Endodermal cell (in vitro differentiated cells): ENCODE measurements at regions not wholly inside any gene's neighbourhood (a gene's known extent, or its start where the extent isn't known, plus 50 kb on each side); places are given as distances from the start of the nearest gene placed in this dataset.
A peak's percentile ranks its signal among the peaks of the same experiment; 100 is the strongest.

Experiments
- DNase-seq: peaks from one replicate; pipeline ENCODE4 v3.0.0-alpha.2; 2017
- H3K27ac ChIP-seq: 2 replicates; pipeline ENCODE4 v1.5.1; 2013; ENCODE audit warnings: mild to moderate bottlenecking, low read depth, low read length, moderate library complexity
- H3K27me3 ChIP-seq: 2 replicates; pipeline ENCODE4 v1.6.1; 2013; ENCODE audit warnings: mild to moderate bottlenecking, low read length, moderate library complexity; ENCODE audit not compliant: insufficient read depth, control insufficient read depth, poor library complexity, severe bottlenecking
- H3K36me3 ChIP-seq: 2 replicates; pipeline ENCODE4 v1.7.0; 2013; ENCODE audit warnings: mild to moderate bottlenecking, low read length, moderate library complexity; ENCODE audit not compliant: control insufficient read depth, insufficient read depth
- H3K4me1 ChIP-seq: one replicate; pipeline ENCODE4 v1.7.0; 2013; ENCODE audit warnings: low read length; ENCODE audit not compliant: control insufficient read depth, insufficient read depth
- H3K4me3 ChIP-seq: 2 replicates; pipeline ENCODE4 v1.5.1; 2013; ENCODE audit warnings: mild to moderate bottlenecking, low read length, moderate library complexity
- H3K9ac ChIP-seq: 2 replicates; pipeline ENCODE4 v1.6.1; 2013; ENCODE audit warnings: mild to moderate bottlenecking, low read length, moderate library complexity; ENCODE audit not compliant: poor library complexity, severe bottlenecking; ENCODE audit errors: extremely low read depth
- H3K9me3 ChIP-seq: 2 replicates; pipeline ENCODE4 v1.6.1; 2013; ENCODE audit warnings: mild to moderate bottlenecking, low read length, moderate library complexity; ENCODE audit not compliant: control insufficient read depth
- H3K27ac Mint-ChIP-seq: 2 replicates; pipeline ENCODE4 v1.8.0; 2020; ENCODE audit warnings: mixed read lengths
- H3K27me3 Mint-ChIP-seq: 2 replicates; pipeline ENCODE4 v1.8.0; 2021; ENCODE audit warnings: mild to moderate bottlenecking, mixed read lengths; ENCODE audit not compliant: insufficient read depth
- H3K36me3 Mint-ChIP-seq: 2 replicates; pipeline ENCODE4 v1.8.0; 2020; ENCODE audit warnings: low read depth, mixed read lengths
- H3K4me1 Mint-ChIP-seq: 2 replicates; pipeline ENCODE4 v1.8.0; 2020; ENCODE audit warnings: mixed read lengths
- H3K4me3 Mint-ChIP-seq: 2 replicates; pipeline ENCODE4 v1.8.0; 2020; ENCODE audit warnings: mild to moderate bottlenecking, moderate library complexity, mixed read lengths
- H3K9me3 Mint-ChIP-seq: 2 replicates; pipeline ENCODE4 v1.8.0; 2020; ENCODE audit warnings: mild to moderate bottlenecking, mixed read lengths
- WGBS, 2 experiments: methylation state at CpG; one replicate each; pipeline versions ENCODE4 v1.1.5 to v1.1.7; 2013; ENCODE audit warnings: missing lambda C conversion rate in 2 of 2, mixed read lengths in 1 of 2; ENCODE audit not compliant: insufficient coverage in 1 of 2, insufficient read length in 1 of 2; 5-methylcytosine and 5-hydroxymethylcytosine counted together
- TF ChIP-seq, protein P1 (sequence below): fragments of 200-600 bp; sonication (generic); conservative IDR thresholded peaks from 2 replicates; pipeline ENCODE4 v1.5.0; 2021; ENCODE audit warnings: antibody characterized with exemption, mild to moderate bottlenecking

GRCh38 chr3:107982165-107982564, 108.7 kb downstream of the CD47 start:
- no peak for DNase-seq
- H3K9me3 Mint-ChIP-seq = no peaks in the 10 kb centered on the region
- H3K27me3 ChIP-seq = no peaks in the 10 kb centered on the region
- no peak overlapping the region for H3K9ac ChIP-seq
- H3K9me3 ChIP-seq = no peaks in the 10 kb centered on the region
- H3K4me3 ChIP-seq = no peak overlapping the region
- H3K27me3 Mint-ChIP-seq = no peaks in the 10 kb centered on the region
- no peak overlapping the region for H3K27ac Mint-ChIP-seq
- no peaks in the 10 kb centered on the region for H3K4me1 ChIP-seq
- 89 to 100% methylated on average over 1 of the region's 1 CpG for WGBS, 2 experiments
- no peak overlapping the region for H3K27ac ChIP-seq
- no peaks in the 10 kb centered on the region for H3K4me1 Mint-ChIP-seq
- TF ChIP-seq, protein P1, sequence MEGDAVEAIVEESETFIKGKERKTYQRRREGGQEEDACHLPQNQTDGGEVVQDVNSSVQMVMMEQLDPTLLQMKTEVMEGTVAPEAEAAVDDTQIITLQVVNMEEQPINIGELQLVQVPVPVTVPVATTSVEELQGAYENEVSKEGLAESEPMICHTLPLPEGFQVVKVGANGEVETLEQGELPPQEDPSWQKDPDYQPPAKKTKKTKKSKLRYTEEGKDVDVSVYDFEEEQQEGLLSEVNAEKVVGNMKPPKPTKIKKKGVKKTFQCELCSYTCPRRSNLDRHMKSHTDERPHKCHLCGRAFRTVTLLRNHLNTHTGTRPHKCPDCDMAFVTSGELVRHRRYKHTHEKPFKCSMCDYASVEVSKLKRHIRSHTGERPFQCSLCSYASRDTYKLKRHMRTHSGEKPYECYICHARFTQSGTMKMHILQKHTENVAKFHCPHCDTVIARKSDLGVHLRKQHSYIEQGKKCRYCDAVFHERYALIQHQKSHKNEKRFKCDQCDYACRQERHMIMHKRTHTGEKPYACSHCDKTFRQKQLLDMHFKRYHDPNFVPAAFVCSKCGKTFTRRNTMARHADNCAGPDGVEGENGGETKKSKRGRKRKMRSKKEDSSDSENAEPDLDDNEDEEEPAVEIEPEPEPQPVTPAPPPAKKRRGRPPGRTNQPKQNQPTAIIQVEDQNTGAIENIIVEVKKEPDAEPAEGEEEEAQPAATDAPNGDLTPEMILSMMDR = no peak
- H3K4me3 Mint-ChIP-seq = no peak overlapping the region
- no peaks in the 10 kb centered on the region for H3K36me3 ChIP-seq
- H3K36me3 Mint-ChIP-seq = no peaks in the 10 kb centered on the region

DNA sequence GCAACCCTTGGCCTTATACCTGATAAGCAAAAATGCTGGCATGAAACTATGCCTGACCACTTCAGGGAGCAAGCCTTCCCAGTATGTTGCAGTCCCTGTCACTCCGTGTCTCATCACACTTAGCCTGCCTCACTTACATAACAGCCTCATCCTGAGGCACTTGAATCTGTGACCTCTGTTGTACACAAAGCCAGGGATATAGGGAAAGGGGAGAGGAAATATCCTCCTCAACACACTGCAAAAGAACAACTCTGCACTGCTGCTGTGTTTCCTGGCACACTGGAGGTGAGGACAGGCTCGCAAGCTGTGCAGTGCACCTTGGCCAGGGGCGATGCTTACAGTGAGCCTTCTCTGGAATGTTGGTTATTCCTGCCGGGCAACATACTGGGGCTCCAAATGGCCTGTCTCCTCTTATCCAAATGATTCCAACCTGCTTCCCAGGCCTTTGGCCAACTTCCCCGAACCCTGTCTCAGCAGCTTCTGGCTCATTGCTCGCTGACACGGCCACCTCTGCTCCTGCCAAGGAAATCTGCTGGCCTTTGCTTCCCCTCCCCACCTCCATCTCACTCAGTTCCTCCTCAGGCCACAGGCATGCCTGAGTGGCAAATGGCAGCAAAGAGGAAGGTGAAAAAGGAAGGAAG, 109.2 kb downstream of the CD47 start:
- H3K27ac Mint-ChIP-seq = no peak overlapping the region
- TF ChIP-seq, protein P1 = no peak
- H3K4me3 ChIP-seq = no peak overlapping the region
- H3K27me3 Mint-ChIP-seq = no peaks in the 10 kb centered on the region
- WGBS, 2 experiments = 85 to 87% methylated on average over 4 to 7 of the region's 7 CpGs
- H3K27me3 ChIP-seq = no peaks in the 10 kb centered on the region
- no peaks in the 10 kb centered on the region for H3K36me3 Mint-ChIP-seq
- H3K4me1 Mint-ChIP-seq = no peaks in the 10 kb centered on the region
- H3K4me1 ChIP-seq = no peaks in the 10 kb centered on the region
- peak; percentile 56 for DNase-seq
- no peaks in the 10 kb centered on the region for H3K9me3 Mint-ChIP-seq
- H3K9ac ChIP-seq = no peak overlapping the region
- no peaks in the 10 kb centered on the region for H3K9me3 ChIP-seq
- no peak overlapping the region for H3K27ac ChIP-seq
- H3K4me3 Mint-ChIP-seq = no peak overlapping the region
- H3K36me3 ChIP-seq = no peaks in the 10 kb centered on the region

DNA sequence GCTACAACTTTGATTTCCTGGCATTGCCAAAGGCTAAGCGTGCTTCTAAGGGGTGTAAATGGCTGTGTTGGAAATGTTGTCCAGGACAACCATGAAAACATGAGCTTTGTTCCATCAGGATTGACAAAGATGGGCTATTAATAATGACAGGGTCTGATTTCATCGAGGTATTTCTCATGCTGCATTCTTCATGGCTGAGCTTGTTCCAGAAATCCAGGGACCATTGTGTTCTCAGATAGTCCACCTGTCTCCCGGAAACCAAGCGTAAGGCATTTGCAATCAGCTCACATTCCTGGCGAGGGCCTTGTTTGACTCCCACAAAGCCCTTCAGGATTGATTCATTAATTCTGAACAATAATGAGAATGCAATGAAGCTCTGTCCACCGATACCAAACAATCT, 111.3 kb downstream of the CD47 start:
- Mint-ChIP-seq H3K27ac (no peak overlapping the region), H3K4me3 (no peak overlapping the region), H3K27me3 (no peaks in the 10 kb centered on the region), H3K4me1 (no peaks in the 10 kb centered on the region), H3K36me3 (no peaks in the 10 kb centered on the region), H3K9me3 (no peaks in the 10 kb centered on the region)
- Histone ChIP-seq H3K36me3 (no peaks in the 10 kb centered on the region), H3K9ac (no peak overlapping the region), H3K9me3 (no peaks in the 10 kb centered on the region), H3K4me1 (no peaks in the 10 kb centered on the region), H3K27ac (peak overlapping the region; percentile 89), H3K27me3 (peaks cover 6% of the 10 kb centered on the region), H3K4me3 (no peak overlapping the region)
- no peak for DNase-seq
- WGBS, 2 experiments = 78 to 90% methylated on average over 5 to 6 of the region's 6 CpGs
- TF ChIP-seq, protein P1 = no peak
